Endothelial cell of umbilical vein (primary cell): ENCODE measurements at regions not wholly inside any gene's neighbourhood (a gene's known extent, or its start where the extent isn't known, plus 50 kb on each side); places are given as distances from the start of the nearest gene placed in this dataset.

Source experiments
- BruUV-seq: library from RNA; stranded (reverse); fragments of 400-500 nt; replicated peaks from 2 replicates; lab custom pipeline; 2021; lab: Mats Ljungman, UMichigan
- CTCF ChIA-PET: fragments of 300-600, 350-600 bp; sonication (Branson Sonifier 250); formaldehyde crosslinking; loops from one replicate; lab custom pipeline; 2021; ENCODE audit warnings: antibody characterized with exemption, inconsistent platforms; lab: Charles Lee
- POLR2A ChIA-PET: fragments of 300-600, 350-600 bp; sonication (Branson Sonifier 250); formaldehyde crosslinking; loops from one replicate; lab custom pipeline; 2021; ENCODE audit warnings: antibody characterized with exemption, inconsistent platforms; lab: Charles Lee
- DNase-seq: peaks from one replicate; pipeline ENCODE4 v3.0.0-alpha.2; 2011; ENCODE audit warnings: low read depth, low spot score
- FAIRE-seq: peaks from 2 replicates; lab custom pipeline; 2011; peaks lifted over from hg19 to GRCh38; lab: Jason Lieb, UNC
- H2AFZ ChIP-seq: 2 replicates; pipeline ENCODE4 v1.6.0; 2012; ENCODE audit warnings: low read depth, low read length, control low read depth, inconsistent platforms
- H3K27ac ChIP-seq: 2 replicates; pipeline ENCODE4 v1.5.1; 2011; ENCODE audit warnings: low read depth, mild to moderate bottlenecking, control low read depth, low read length, moderate library complexity; ENCODE audit not compliant: insufficient read depth
- H3K27me3 ChIP-seq, 2 experiments: 2 replicates each; pipeline versions ENCODE4 v1.6.0 to v1.6.1; 2011; ENCODE audit warnings: low read length in 2 of 2, mixed read lengths in 1 of 2; ENCODE audit not compliant: control insufficient read depth in 2 of 2, insufficient read depth in 2 of 2
- H3K36me3 ChIP-seq, 2 experiments: 2 replicates in 1 of 2; 3 replicates in 1 of 2; pipeline ENCODE4 v1.5.1; 2011; ENCODE audit warnings: low read length in 2 of 2, mild to moderate bottlenecking in 1 of 2, moderate library complexity in 1 of 2; ENCODE audit not compliant: control insufficient read depth in 2 of 2, insufficient read depth in 2 of 2; ENCODE audit errors: extremely low read depth in 1 of 2
- H3K4me1 ChIP-seq: 3 replicates; pipeline ENCODE4 v1.5.1; 2011; ENCODE audit warnings: mild to moderate bottlenecking, low read length; ENCODE audit not compliant: control insufficient read depth, insufficient read depth; ENCODE audit errors: extremely low read depth
- H3K4me2 ChIP-seq: 2 replicates; pipeline ENCODE4 v1.6.1; 2011; ENCODE audit warnings: low read length, control low read depth, mixed read lengths; ENCODE audit not compliant: insufficient read depth
- H3K4me3 ChIP-seq, 3 experiments: fragments of 200-600 bp in 1 of 3; sonication (generic), shearing (Covaris generic) in 1 of 3; replicated peaks in 1 of 3; 2 replicates each; pipeline ENCODE4 v1.5.1; 2011 to 2016; ENCODE audit warnings: control low read depth in 3 of 3, low read length in 3 of 3, mild to moderate bottlenecking in 2 of 3, inconsistent platforms in 1 of 3, low read depth in 1 of 3, moderate library complexity in 1 of 3; ENCODE audit not compliant: insufficient read depth in 1 of 3
- H3K79me2 ChIP-seq: 2 replicates; pipeline ENCODE4 v1.6.0; 2012; ENCODE audit warnings: low read length, inconsistent platforms; ENCODE audit not compliant: control insufficient read depth, insufficient read depth
- H3K9ac ChIP-seq: replicated peaks from 2 replicates; pipeline ENCODE3; 2011; ENCODE audit warnings: low read length, control low read depth; ENCODE audit not compliant: insufficient read depth; ENCODE audit errors: extremely low read depth
- H3K9me1 ChIP-seq: replicated peaks from 3 replicates; pipeline ENCODE4 v1.6.0; 2011; ENCODE audit warnings: mild to moderate bottlenecking, low read length; ENCODE audit not compliant: control insufficient read depth, insufficient read depth; ENCODE audit errors: extremely low read depth
- H3K9me3 ChIP-seq: replicated peaks from 2 replicates; pipeline ENCODE4 v1.5.1; 2012; ENCODE audit warnings: low read length, inconsistent platforms; ENCODE audit not compliant: control insufficient read depth, insufficient read depth
- H4K20me1 ChIP-seq: replicated peaks from 2 replicates; pipeline ENCODE3; 2011; ENCODE audit warnings: mild to moderate bottlenecking, low read length; ENCODE audit not compliant: control insufficient read depth, insufficient read depth; ENCODE audit errors: extremely low read depth
- CTCF ChIP-seq, 2 donors: IDR thresholded peaks; 1 replicate in 1 of 2; 2 replicates in 1 of 2; pipeline ENCODE4 v1.5.1; 2011; ENCODE audit warnings: low read length in 2 of 2, mild to moderate bottlenecking in 2 of 2, moderate library complexity in 2 of 2, control low read depth in 1 of 2, inconsistent platforms in 1 of 2, low read depth in 1 of 2; ENCODE audit not compliant: insufficient read depth in 1 of 2; ENCODE audit errors: extremely low read depth in 1 of 2
- EZH2 ChIP-seq: IDR thresholded peaks from 2 replicates; pipeline ENCODE4 v1.6.1; 2012; ENCODE audit warnings: borderline replicate concordance, low read depth, mild to moderate bottlenecking, moderate library complexity, low read length, inconsistent platforms; ENCODE audit not compliant: severe bottlenecking
- FOS ChIP-seq: IDR thresholded peaks from 2 replicates; pipeline ENCODE4 v1.6.1; 2011; ENCODE audit warnings: mild to moderate bottlenecking, low read length, moderate library complexity, borderline replicate concordance; ENCODE audit not compliant: insufficient read depth
- GATA2 ChIP-seq: IDR thresholded peaks from 2 replicates; pipeline ENCODE4 v1.7.0; 2011; ENCODE audit warnings: low read depth, mild to moderate bottlenecking, moderate library complexity, mixed read lengths, low read length; ENCODE audit not compliant: insufficient read length, insufficient read depth
- JUN ChIP-seq: IDR thresholded peaks from 2 replicates; pipeline ENCODE4 v1.6.1; 2011; ENCODE audit warnings: borderline replicate concordance, low read depth; ENCODE audit not compliant: insufficient read length, insufficient read depth
- MYC ChIP-seq: IDR thresholded peaks from one replicate; pipeline ENCODE4 v1.6.1; 2011; ENCODE audit warnings: mild to moderate bottlenecking, low read depth, low read length
- POLR2A ChIP-seq: IDR thresholded peaks from 2 replicates; pipeline ENCODE4 v1.6.1; 2012; ENCODE audit warnings: low read depth, mild to moderate bottlenecking, control low read depth, low read length
- POLR2AphosphoS5 ChIP-seq: IDR thresholded peaks from 2 replicates; pipeline ENCODE4 v1.6.1; 2012; ENCODE audit warnings: low read depth, mild to moderate bottlenecking, control low read depth, low read length, moderate library complexity; ENCODE audit not compliant: insufficient read depth
- dilution Hi-C: fragments of 300-500 bp; cut with MboI; formaldehyde crosslinking; loops from one replicate; pipeline ENCODE4 v1.15.0; 2019; ENCODE audit warnings: low sequenced_read_pairs; ENCODE audit not compliant: extremely low pct_ligation_motif_present
- intact Hi-C: fragments of 100-400 bp; cut with micrococcal nuclease; formaldehyde crosslinking; loops from one replicate; pipeline ENCODE4 v1.10.0; 2022
- TF ChIP-seq, protein P1 (sequence below): IDR thresholded peaks from 2 replicates; pipeline ENCODE4 v1.6.1; 2011; ENCODE audit not compliant: insufficient read depth, insufficient read length

- H3K27ac ChIP-seq = no peak overlapping the region
- no peaks in the 10 kb centered on the region for H3K4me1 ChIP-seq
- no TSS peak for BruUV-seq
- FAIRE-seq (no peak), DNase-seq (no peak)
- intact Hi-C loops = no loop called here
- no peak overlapping the region for H2AFZ ChIP-seq
- dilution Hi-C loops = no loop called here
- no peaks in the 10 kb centered on the region for H3K79me2 ChIP-seq
- H3K4me2 ChIP-seq = no peak overlapping the region
- no peak overlapping the region for H3K9ac ChIP-seq
- no peaks in the 10 kb centered on the region for H3K9me3 ChIP-seq
- no peaks in the 10 kb centered on the region for H3K9me1 ChIP-seq
- no peaks in the 10 kb centered on the region for H4K20me1 ChIP-seq
- H3K4me3 ChIP-seq = no peak overlapping the region
- POLR2A ChIA-PET = no interaction called here
- CTCF ChIA-PET = interaction anchor here (1.7 to 2.0 kb wide), 2 partner anchors 19 to 23 kb away, joined by 3 to 8 read pairs; no protein-coding TSS in a partner anchor
- H3K36me3 ChIP-seq = no peaks in the 10 kb centered on the region
- TF ChIP-seq POLR2AphosphoS5 = no peak
- no peak for TF ChIP-seq FOS
- TF ChIP-seq MYC = no peak
- no peak for TF ChIP-seq JUN
- no peak for TF ChIP-seq POLR2A
- no peak for TF ChIP-seq CTCF (IDR thresholded peaks at IDR 0.05; ENCODE audit: extremely low read depth in 1 of 2, insufficient read depth in 1 of 2, low read depth in 1 of 2, low read length in 2 of 2)
- peaks cover 2 to 12% of the 10 kb centered on the region in 2 experiments for H3K27me3 ChIP-seq
These were observed 108.4 kb downstream of the ZNF280B start for GRCh38 chr22:22400099-22400498.

GRCh38 chr22:22400964-22401363 is 107.6 kb downstream of the ZNF280B start:
- Histone ChIP-seq H3K9me1 (no peaks in the 10 kb centered on the region), H3K9me3 (no peaks in the 10 kb centered on the region), H4K20me1 (no peaks in the 10 kb centered on the region), H3K27me3 (peaks cover 0 to 12% of the 10 kb centered on the region in 2 experiments), H3K36me3 (no peaks in the 10 kb centered on the region), H3K27ac (no peak overlapping the region), H3K79me2 (no peaks in the 10 kb centered on the region), H3K9ac (no peak overlapping the region), H2AFZ (no peak overlapping the region), H3K4me3 (no peak overlapping the region), H3K4me2 (no peak overlapping the region), H3K4me1 (no peaks in the 10 kb centered on the region)
- ChIA-PET CTCF (interaction anchor here (1.7 to 2.0 kb wide), 2 partner anchors 18 to 22 kb away, joined by 3 to 8 read pairs; no protein-coding TSS in a partner anchor), POLR2A (no interaction called here)
- dilution Hi-C loops = no loop called here
- no peak for FAIRE-seq
- BruUV-seq = no TSS peak
- TF ChIP-seq MYC (no peak), FOS (no peak), POLR2AphosphoS5 (no peak), POLR2A (no peak), EZH2 (no peak), CTCF (IDR thresholded peaks at IDR 0.05; ENCODE audit: extremely low read depth in 1 of 2, insufficient read depth in 1 of 2, low read depth in 1 of 2, low read length in 2 of 2) (no peak), JUN (no peak), GATA2 (no peak)
- TF ChIP-seq, protein P1, sequence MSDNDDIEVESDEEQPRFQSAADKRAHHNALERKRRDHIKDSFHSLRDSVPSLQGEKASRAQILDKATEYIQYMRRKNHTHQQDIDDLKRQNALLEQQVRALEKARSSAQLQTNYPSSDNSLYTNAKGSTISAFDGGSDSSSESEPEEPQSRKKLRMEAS = no peak
- no peak for DNase-seq
- intact Hi-C loops = no loop called here
